ENCODE measurements at regions not wholly inside any gene's neighbourhood (a gene's known extent, or its start where the extent isn't known, plus 50 kb on each side); places are given as distances from the start of the nearest gene placed in this dataset.

GRCh38 chr4:120525106-120525505 lies 397.4 kb downstream of the PRDM5 start:
- no peak for DNase-seq (ENCODE audit: low spot score)

GRCh38 chr4:120524237-120524636 lies 398.3 kb downstream of the PRDM5 start:
- no peak for DNase-seq (ENCODE audit: low spot score)

GRCh38 chr4:120520761-120521160 lies 401.8 kb downstream of the PRDM5 start:
- no peak for DNase-seq (ENCODE audit: low spot score)

GRCh38 chr4:120517966-120518365 lies 404.6 kb downstream of the PRDM5 start:
- DNase-seq (ENCODE audit: low spot score), result peak; percentile 43

- DNase-seq (ENCODE audit: low spot score), result no peak
These were observed 412.8 kb downstream of the PRDM5 start for GRCh38 chr4:120509719-120510118.

- no peak for DNase-seq (ENCODE audit: low spot score)
These were observed 413.3 kb downstream of the PRDM5 start for GRCh38 chr4:120509222-120509621.

- DNase-seq (ENCODE audit: low spot score), result no peak
These were observed 414.5 kb downstream of the PRDM5 start for GRCh38 chr4:120508036-120508435.

- DNase-seq (ENCODE audit: low spot score), result no peak
These were observed 416.0 kb downstream of the PRDM5 start for GRCh38 chr4:120506536-120506935.

- DNase-seq (ENCODE audit: low spot score), result no peak
These were observed 423.8 kb downstream of the PRDM5 start for GRCh38 chr4:120498678-120499077.

GRCh38 chr4:120491481-120491880 lies 424.8 kb upstream of the MAD2L1 start:
- no peak for DNase-seq (ENCODE audit: low spot score)

GRCh38 chr4:120481756-120482155 lies 415.1 kb upstream of the MAD2L1 start:
- no peak for DNase-seq (ENCODE audit: low spot score)

GRCh38 chr4:120472447-120473131 lies 405.9 kb upstream of the MAD2L1 start:
- DNase-seq (ENCODE audit: low spot score), result no peak

GRCh38 chr4:120466429-120466828 lies 399.8 kb upstream of the MAD2L1 start:
- no peak for DNase-seq (ENCODE audit: low spot score)

- no peak for DNase-seq (ENCODE audit: low spot score)
These were observed 388.1 kb upstream of the MAD2L1 start for GRCh38 chr4:120454788-120455187.

GRCh38 chr4:120452536-120452935 lies 385.9 kb upstream of the MAD2L1 start:
- DNase-seq (ENCODE audit: low spot score), result no peak

GRCh38 chr4:120452001-120452400 lies 385.4 kb upstream of the MAD2L1 start:
- no peak for DNase-seq (ENCODE audit: low spot score)

GRCh38 chr4:120447774-120448173 lies 381.1 kb upstream of the MAD2L1 start:
- DNase-seq (ENCODE audit: low spot score), result no peak

- no peak for DNase-seq (ENCODE audit: low spot score)
These were observed 379.5 kb upstream of the MAD2L1 start for GRCh38 chr4:120446051-120446567.

- no peak for DNase-seq (ENCODE audit: low spot score)
These were observed 378.5 kb upstream of the MAD2L1 start for GRCh38 chr4:120445186-120445585.

GRCh38 chr4:120443116-120443515 lies 376.5 kb upstream of the MAD2L1 start:
- DNase-seq (ENCODE audit: low spot score), result no peak

- no peak for DNase-seq (ENCODE audit: low spot score)
These were observed 374.1 kb upstream of the MAD2L1 start for GRCh38 chr4:120440730-120441129.

- DNase-seq (ENCODE audit: low spot score), result no peak
These were observed 368.5 kb upstream of the MAD2L1 start for GRCh38 chr4:120435179-120435578.

- no peak for DNase-seq (ENCODE audit: low spot score)
These were observed 368.1 kb upstream of the MAD2L1 start for GRCh38 chr4:120434756-120435155.

GRCh38 chr4:120432301-120432860 lies 365.7 kb upstream of the MAD2L1 start:
- DNase-seq (ENCODE audit: low spot score), result no peak

Measured in hepatic stellate cell (primary cell).